ENCODE measurements at regions not wholly inside any gene's neighbourhood (a gene's known extent, or its start where the extent isn't known, plus 50 kb on each side); places are given as distances from the start of the nearest gene placed in this dataset.

DNA sequence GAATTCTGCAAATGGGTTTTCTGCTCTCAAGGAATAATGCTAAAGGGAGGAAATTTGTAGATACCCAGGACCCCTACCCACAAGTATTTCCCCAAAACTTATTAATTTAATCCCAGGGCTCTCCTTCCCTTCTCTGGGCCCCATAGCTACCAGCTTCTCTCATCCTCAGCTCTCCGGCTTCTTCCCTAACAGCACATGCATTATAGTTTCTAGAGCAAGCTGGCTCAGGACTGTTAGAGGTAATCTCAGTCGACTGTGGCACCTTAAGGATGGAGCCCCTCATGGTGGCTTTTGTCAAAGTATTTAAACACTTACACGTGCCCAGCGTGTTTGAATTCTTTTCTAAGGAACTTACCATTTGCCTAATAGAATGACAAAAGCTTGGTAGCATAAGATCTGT, 252.5 kb upstream of the GAS1 start:
- Histone ChIP-seq H2AFZ (ENCODE audit: low read depth, low read length) (no peak overlapping the region), H3K4me1 (ENCODE audit: control insufficient read depth, extremely low read depth, insufficient read depth, low read length) (no peaks in the 10 kb centered on the region), H3K9me3 (replicated peaks; ENCODE audit: control insufficient read depth, insufficient read depth, low read length) (no peaks in the 10 kb centered on the region), H3K9me1 (replicated peaks; ENCODE audit: control insufficient read depth, extremely low read depth, insufficient read depth, low read length) (no peaks in the 10 kb centered on the region), H4K20me1 (replicated peaks; ENCODE audit: control insufficient read depth, extremely low read depth, insufficient read depth, low read length) (no peaks in the 10 kb centered on the region), H3K9ac (replicated peaks; ENCODE audit: extremely low read depth, insufficient read depth, low read length) (no peak overlapping the region), H3K27me3 (ENCODE audit: control insufficient read depth in 2 of 2, insufficient read depth in 2 of 2, low read length in 2 of 2) (no peaks in the 10 kb centered on the region), H3K27ac (ENCODE audit: insufficient read depth, low read depth, low read length) (no peak overlapping the region), H3K36me3 (ENCODE audit: control insufficient read depth in 2 of 2, extremely low read depth in 1 of 2, insufficient read depth in 2 of 2, low read length in 2 of 2) (no peaks in the 10 kb centered on the region), H3K4me3 (replicated peaks in 1 of 3; ENCODE audit: insufficient read depth in 1 of 3, low read depth in 1 of 3, low read length in 3 of 3) (no peak overlapping the region), H3K4me2 (ENCODE audit: insufficient read depth, low read length) (no peak overlapping the region), H3K79me2 (ENCODE audit: control insufficient read depth, insufficient read depth, low read length) (no peaks in the 10 kb centered on the region)
- CTCF ChIA-PET: no interaction called here
- POLR2A ChIA-PET: no interaction called here
- no TSS peak for BruUV-seq (replicated peaks)
- intact Hi-C loops (cut with micrococcal nuclease) (no loop called here), dilution Hi-C loops (cut with MboI; ENCODE audit: extremely low pct_ligation_motif_present, low sequenced_read_pairs) (no loop called here)
- FAIRE-seq (no peak), DNase-seq (ENCODE audit: low read depth, low spot score) (no peak)
- TF ChIP-seq FOS (IDR thresholded peaks at IDR 0.05; ENCODE audit: borderline replicate concordance, insufficient read depth, low read length) (no peak), MYC (IDR thresholded peaks at IDR 0.05; ENCODE audit: low read depth, low read length) (no peak)

DNA sequence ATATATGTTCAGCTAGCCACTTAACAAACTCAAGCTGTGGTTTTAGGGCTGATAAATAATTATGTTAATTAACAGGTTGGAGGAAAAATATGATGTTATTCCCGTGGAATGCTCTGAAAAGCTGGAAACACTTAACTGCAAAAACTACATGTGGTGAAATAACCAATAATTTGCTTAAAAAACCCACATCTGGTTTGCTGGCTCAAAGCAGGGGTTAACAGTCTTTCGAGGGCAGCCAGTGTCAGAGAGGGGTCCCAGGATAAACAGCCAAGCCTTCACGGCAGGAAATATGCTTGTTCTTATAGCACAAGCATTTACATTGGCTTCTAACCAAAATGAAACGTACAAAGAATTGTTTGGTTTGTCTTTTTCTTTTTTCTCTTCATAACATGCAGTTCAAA, 254.0 kb upstream of the GAS1 start:
- no peak for TF ChIP-seq MAX (IDR thresholded peaks at IDR 0.05; ENCODE audit: insufficient read depth, insufficient read length)
- no peak for TF ChIP-seq POLR2A (IDR thresholded peaks at IDR 0.05; ENCODE audit: low read depth, low read length)
- no peak for TF ChIP-seq GATA2 (IDR thresholded peaks at IDR 0.05; ENCODE audit: insufficient read depth, insufficient read length, low read depth, low read length)
- no peak for TF ChIP-seq MYC (IDR thresholded peaks at IDR 0.05; ENCODE audit: low read depth, low read length)
- no peak for TF ChIP-seq FOS (IDR thresholded peaks at IDR 0.05; ENCODE audit: borderline replicate concordance, insufficient read depth, low read length)
- H3K27me3 ChIP-seq (ENCODE audit: control insufficient read depth in 2 of 2, insufficient read depth in 2 of 2, low read length in 2 of 2): no peaks in the 10 kb centered on the region
- no peaks in the 10 kb centered on the region for H3K79me2 ChIP-seq (ENCODE audit: control insufficient read depth, insufficient read depth, low read length)
- H4K20me1 ChIP-seq (replicated peaks; ENCODE audit: control insufficient read depth, extremely low read depth, insufficient read depth, low read length): no peaks in the 10 kb centered on the region
- no peaks in the 10 kb centered on the region for H3K9me1 ChIP-seq (replicated peaks; ENCODE audit: control insufficient read depth, extremely low read depth, insufficient read depth, low read length)
- intact Hi-C loops (cut with micrococcal nuclease) (no loop called here), dilution Hi-C loops (cut with MboI; ENCODE audit: extremely low pct_ligation_motif_present, low sequenced_read_pairs) (no loop called here)
- H3K4me2 ChIP-seq (ENCODE audit: insufficient read depth, low read length): no peak overlapping the region
- H3K4me1 ChIP-seq (ENCODE audit: control insufficient read depth, extremely low read depth, insufficient read depth, low read length): no peaks in the 10 kb centered on the region
- H2AFZ ChIP-seq (ENCODE audit: low read depth, low read length): no peak overlapping the region
- DNase-seq (ENCODE audit: low read depth, low spot score) (no peak), FAIRE-seq (no peak)
- no peak overlapping the region for H3K27ac ChIP-seq (ENCODE audit: insufficient read depth, low read depth, low read length)
- H3K4me3 ChIP-seq (replicated peaks in 1 of 3; ENCODE audit: insufficient read depth in 1 of 3, low read depth in 1 of 3, low read length in 3 of 3): no peak overlapping the region
- ChIA-PET CTCF (no interaction called here), POLR2A (no interaction called here)
- no peaks in the 10 kb centered on the region for H3K36me3 ChIP-seq (ENCODE audit: control insufficient read depth in 2 of 2, extremely low read depth in 1 of 2, insufficient read depth in 2 of 2, low read length in 2 of 2)
- H3K9me3 ChIP-seq (replicated peaks; ENCODE audit: control insufficient read depth, insufficient read depth, low read length): no peaks in the 10 kb centered on the region
- BruUV-seq (replicated peaks): no TSS peak
- H3K9ac ChIP-seq (replicated peaks; ENCODE audit: extremely low read depth, insufficient read depth, low read length): no peak overlapping the region

Measured in endothelial cell of umbilical vein (primary cell).